HG03575 (cell line): ENCODE measurements at regions not wholly inside any gene's neighbourhood (a gene's known extent, or its start where the extent isn't known, plus 50 kb on each side); places are given as distances from the start of the nearest gene placed in this dataset.

Experiments used
- ATAC-seq: cut with Tn5 transposase; IDR thresholded peaks from one replicate; pipeline ENCODE4 v1.9.1; 2021; ENCODE audit not compliant: unreplicated experiment, insufficient number of reproducible peaks, low FRiP score; ENCODE audit errors: extremely low read depth

- no peak for ATAC-seq
Measured at GRCh38 chr13:56198350-56198749, 942.4 kb upstream of the PRR20A start.

GRCh38 chr13:56201834-56202233, 938.9 kb upstream of the PRR20A start:
- no peak for ATAC-seq

GRCh38 chr13:56216221-56216620, 924.5 kb upstream of the PRR20A start:
- ATAC-seq, result no peak

GRCh38 chr13:56247692-56248091, 893.0 kb upstream of the PRR20A start:
- ATAC-seq, result no peak

- no peak for ATAC-seq
Measured at GRCh38 chr13:56271686-56272085, 869.0 kb upstream of the PRR20A start.

- ATAC-seq, result no peak
Measured at GRCh38 chr13:56283262-56283828, 857.4 kb upstream of the PRR20A start.

- ATAC-seq, result no peak
Measured at GRCh38 chr13:56299650-56300049, 841.1 kb upstream of the PRR20A start.

- ATAC-seq, result no peak
Measured at GRCh38 chr13:56314765-56315164, 826.0 kb upstream of the PRR20A start.

- ATAC-seq, result no peak
Measured at GRCh38 chr13:56317841-56318240, 822.9 kb upstream of the PRR20A start.

GRCh38 chr13:56332671-56333070, 808.0 kb upstream of the PRR20A start:
- ATAC-seq, result no peak

GRCh38 chr13:56335775-56336174, 804.9 kb upstream of the PRR20A start:
- no peak for ATAC-seq

- no peak for ATAC-seq
Measured at GRCh38 chr13:56338421-56338820, 802.3 kb upstream of the PRR20A start.

- ATAC-seq, result no peak
Measured at GRCh38 chr13:56347014-56347413, 793.7 kb upstream of the PRR20A start.

- ATAC-seq, result no peak
Measured at GRCh38 chr13:56349866-56350265, 790.9 kb upstream of the PRR20A start.

- no peak for ATAC-seq
Measured at GRCh38 chr13:56351041-56351440, 789.7 kb upstream of the PRR20A start.

- no peak for ATAC-seq
Measured at GRCh38 chr13:56352361-56352760, 788.4 kb upstream of the PRR20A start.

- ATAC-seq, result no peak
Measured at GRCh38 chr13:56352901-56353300, 787.8 kb upstream of the PRR20A start.

- no peak for ATAC-seq
Measured at GRCh38 chr13:56356690-56357089, 784.0 kb upstream of the PRR20A start.

- no peak for ATAC-seq
Measured at GRCh38 chr13:56378566-56378965, 762.2 kb upstream of the PRR20A start.

GRCh38 chr13:56393549-56393948, 747.2 kb upstream of the PRR20A start:
- no peak for ATAC-seq

GRCh38 chr13:56396318-56396717, 744.4 kb upstream of the PRR20A start:
- ATAC-seq, result no peak
